DND-41 (cell line): ENCODE measurements at regions not wholly inside any gene's neighbourhood (a gene's known extent, or its start where the extent isn't known, plus 50 kb on each side); places are given as distances from the start of the nearest gene placed in this dataset.

Experiments used
- ATAC-seq: fragments of 200-7000 bp; cut with Tn5 transposase; 3 replicates; pipeline ENCODE4 v1.9.1; 2021; ENCODE audit warnings: low read depth; ENCODE audit not compliant: insufficient read depth
- DNase-seq: peaks from one replicate; pipeline ENCODE4 v3.0.0-alpha.2; 2020
- H2AFZ ChIP-seq: 2 replicates; pipeline ENCODE4 v1.6.0; 2012; ENCODE audit warnings: low read depth, low read length
- H3K27ac ChIP-seq: 2 replicates; pipeline ENCODE4 v1.5.1; 2012; ENCODE audit warnings: low read length, inconsistent platforms
- H3K27me3 ChIP-seq: fragments of 200-600 bp; sonication (generic); 2 replicates; pipeline ENCODE4 v1.6.0; 2012; ENCODE audit warnings: low read length, mild to moderate bottlenecking, inconsistent platforms; ENCODE audit not compliant: insufficient read depth, poor library complexity
- H3K36me3 ChIP-seq: 2 replicates; pipeline ENCODE4 v1.5.1; 2012; ENCODE audit warnings: low read length, inconsistent platforms; ENCODE audit not compliant: insufficient read depth
- H3K4me1 ChIP-seq: 2 replicates; pipeline ENCODE4 v1.5.1; 2012; ENCODE audit warnings: mild to moderate bottlenecking, low read length; ENCODE audit not compliant: insufficient read depth
- H3K4me2 ChIP-seq: 2 replicates; pipeline ENCODE4 v1.6.0; 2012; ENCODE audit warnings: mild to moderate bottlenecking, moderate library complexity, low read length, inconsistent platforms; ENCODE audit not compliant: insufficient read depth
- H3K4me3 ChIP-seq, 2 experiments: fragments of 200-600 bp in 1 of 2; shearing (Covaris generic) in 1 of 2; 2 replicates each; pipeline ENCODE4 v1.5.1; 2012 to 2016; ENCODE audit warnings: inconsistent platforms in 2 of 2, low read length in 2 of 2, mild to moderate bottlenecking in 2 of 2, low read depth in 1 of 2, moderate library complexity in 1 of 2
- H3K79me2 ChIP-seq: 2 replicates; pipeline ENCODE4 v1.6.0; 2012; ENCODE audit warnings: low read length, inconsistent platforms; ENCODE audit not compliant: insufficient read depth
- H3K9ac ChIP-seq: 2 replicates; pipeline ENCODE4 v1.6.0; 2012; ENCODE audit warnings: low read depth, mild to moderate bottlenecking, inconsistent platforms, low read length, moderate library complexity
- H3K9me3 ChIP-seq: 2 replicates; pipeline ENCODE4 v1.5.1; 2012; ENCODE audit warnings: low read length, moderate library complexity, mild to moderate bottlenecking, inconsistent platforms; ENCODE audit not compliant: insufficient read depth, severe bottlenecking
- H4K20me1 ChIP-seq: 2 replicates; pipeline ENCODE4 v1.6.0; 2012; ENCODE audit warnings: low read length; ENCODE audit not compliant: insufficient read depth
- CTCF ChIP-seq: IDR thresholded peaks from 2 replicates; pipeline ENCODE4 v1.5.1; 2012; ENCODE audit warnings: borderline replicate concordance, low read length, moderate library complexity, mild to moderate bottlenecking; ENCODE audit not compliant: poor library complexity, severe bottlenecking; ENCODE audit errors: extremely low read depth
- EZH2 ChIP-seq: IDR thresholded peaks from 3 replicates; pipeline ENCODE4 v1.6.1; 2012; ENCODE audit warnings: borderline replicate concordance, low read depth, mild to moderate bottlenecking, moderate library complexity, low read length, inconsistent platforms; ENCODE audit not compliant: severe bottlenecking

- DNase-seq: no peak
- H2AFZ ChIP-seq: no peak overlapping the region
- ATAC-seq: no peak
- H3K9me3 ChIP-seq: no peaks in the 10 kb centered on the region
- TF ChIP-seq EZH2: no peak
- no peak for TF ChIP-seq CTCF
- no peaks in the 10 kb centered on the region for H3K36me3 ChIP-seq
- no peaks in the 10 kb centered on the region for H3K79me2 ChIP-seq
- H3K9ac ChIP-seq: no peak overlapping the region
- no peak overlapping the region for H3K27ac ChIP-seq
- H3K27me3 ChIP-seq: no peaks in the 10 kb centered on the region
- no peaks in the 10 kb centered on the region for H3K4me1 ChIP-seq
- no peak overlapping the region for H3K4me2 ChIP-seq
- H3K4me3 ChIP-seq: no peak overlapping the region
- H4K20me1 ChIP-seq: no peaks in the 10 kb centered on the region
Measured at GRCh38 chr9:108188976-108189375, 666.8 kb downstream of the ACTL7B start.

- no peak overlapping the region for H2AFZ ChIP-seq
- no peaks in the 10 kb centered on the region for H3K27me3 ChIP-seq
- no peak overlapping the region for H3K4me3 ChIP-seq
- H3K27ac ChIP-seq: no peak overlapping the region
- no peaks in the 10 kb centered on the region for H3K4me1 ChIP-seq
- no peak for DNase-seq
- no peak for TF ChIP-seq EZH2
- TF ChIP-seq CTCF: no peak
- no peak for ATAC-seq
- no peaks in the 10 kb centered on the region for H3K36me3 ChIP-seq
- no peak overlapping the region for H3K4me2 ChIP-seq
- H3K9me3 ChIP-seq: no peaks in the 10 kb centered on the region
- H4K20me1 ChIP-seq: no peaks in the 10 kb centered on the region
- H3K79me2 ChIP-seq: no peaks in the 10 kb centered on the region
- H3K9ac ChIP-seq: no peak overlapping the region
Measured at GRCh38 chr9:108188482-108188881, 667.3 kb downstream of the ACTL7B start.

GRCh38 chr9:108186642-108187395 lies 669.0 kb downstream of the ACTL7B start:
- H3K27me3 ChIP-seq: no peaks in the 10 kb centered on the region

More at GRCh38 chr9:108186642-108187395, 669.0 kb downstream of the ACTL7B start:
- DNase-seq (no peak), ATAC-seq (no peak)
- Histone ChIP-seq H3K9me3 (no peaks in the 10 kb centered on the region), H3K4me2 (no peak overlapping the region), H3K27ac (no peak overlapping the region), H3K9ac (no peak overlapping the region), H3K79me2 (no peaks in the 10 kb centered on the region), H3K36me3 (no peaks in the 10 kb centered on the region), H2AFZ (no peak overlapping the region), H3K4me1 (no peaks in the 10 kb centered on the region), H4K20me1 (no peaks in the 10 kb centered on the region), H3K4me3 (no peak overlapping the region)
- no peak for TF ChIP-seq EZH2
- TF ChIP-seq CTCF: no peak
